GM06990 (cell line): ENCODE measurements at regions not wholly inside any gene's neighbourhood (a gene's known extent, or its start where the extent isn't known, plus 50 kb on each side); places are given as distances from the start of the nearest gene placed in this dataset.

Experiments used
- DNase-seq: peaks from one replicate; pipeline ENCODE4 v3.0.0-alpha.2; 2011; ENCODE audit not compliant: insufficient read length; ENCODE audit errors: extremely low read depth
- H3K27me3 ChIP-seq: replicated peaks from 2 replicates; pipeline ENCODE4 v1.6.0; 2011; ENCODE audit warnings: low read length; ENCODE audit not compliant: control insufficient read depth, insufficient read depth
- H3K36me3 ChIP-seq: 2 replicates; pipeline ENCODE4 v1.5.1; 2011; ENCODE audit warnings: low read length; ENCODE audit not compliant: control insufficient read depth, insufficient read depth
- H3K4me3 ChIP-seq: replicated peaks from 2 replicates; pipeline ENCODE4 v1.5.1; 2011; ENCODE audit warnings: low read depth, mild to moderate bottlenecking, control low read depth, low read length
- TF ChIP-seq, protein P1 (sequence below): IDR thresholded peaks from 2 replicates; pipeline ENCODE4 v1.5.1; 2011; ENCODE audit warnings: low read length, control low read depth, mild to moderate bottlenecking, inconsistent platforms; ENCODE audit not compliant: insufficient read depth, poor library complexity, severe bottlenecking

GRCh38 chr2:2754940-2755339, 423.9 kb upstream of the MYT1L start:
- TF ChIP-seq, protein P1, sequence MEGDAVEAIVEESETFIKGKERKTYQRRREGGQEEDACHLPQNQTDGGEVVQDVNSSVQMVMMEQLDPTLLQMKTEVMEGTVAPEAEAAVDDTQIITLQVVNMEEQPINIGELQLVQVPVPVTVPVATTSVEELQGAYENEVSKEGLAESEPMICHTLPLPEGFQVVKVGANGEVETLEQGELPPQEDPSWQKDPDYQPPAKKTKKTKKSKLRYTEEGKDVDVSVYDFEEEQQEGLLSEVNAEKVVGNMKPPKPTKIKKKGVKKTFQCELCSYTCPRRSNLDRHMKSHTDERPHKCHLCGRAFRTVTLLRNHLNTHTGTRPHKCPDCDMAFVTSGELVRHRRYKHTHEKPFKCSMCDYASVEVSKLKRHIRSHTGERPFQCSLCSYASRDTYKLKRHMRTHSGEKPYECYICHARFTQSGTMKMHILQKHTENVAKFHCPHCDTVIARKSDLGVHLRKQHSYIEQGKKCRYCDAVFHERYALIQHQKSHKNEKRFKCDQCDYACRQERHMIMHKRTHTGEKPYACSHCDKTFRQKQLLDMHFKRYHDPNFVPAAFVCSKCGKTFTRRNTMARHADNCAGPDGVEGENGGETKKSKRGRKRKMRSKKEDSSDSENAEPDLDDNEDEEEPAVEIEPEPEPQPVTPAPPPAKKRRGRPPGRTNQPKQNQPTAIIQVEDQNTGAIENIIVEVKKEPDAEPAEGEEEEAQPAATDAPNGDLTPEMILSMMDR = no peak
- H3K36me3 ChIP-seq = no peaks in the 10 kb centered on the region
- no peak overlapping the region for H3K4me3 ChIP-seq
- DNase-seq = no peak
- H3K27me3 ChIP-seq = no peaks in the 10 kb centered on the region

GRCh38 chr2:2751715-2752315, 420.7 kb upstream of the MYT1L start:
- Histone ChIP-seq H3K4me3 (no peak overlapping the region), H3K36me3 (no peaks in the 10 kb centered on the region), H3K27me3 (no peaks in the 10 kb centered on the region)
- TF ChIP-seq, protein P1 = no peak
- no peak for DNase-seq

GRCh38 chr2:2750867-2751714, 420.0 kb upstream of the MYT1L start:
- TF ChIP-seq, protein P1 = no peak
- Histone ChIP-seq H3K4me3 (no peak overlapping the region), H3K27me3 (no peaks in the 10 kb centered on the region), H3K36me3 (no peaks in the 10 kb centered on the region)
- no peak for DNase-seq

GRCh38 chr2:2749206-2749598, 418.1 kb upstream of the MYT1L start:
- no peaks in the 10 kb centered on the region; the same call in 1 of the 2 replicates for H3K27me3 ChIP-seq
- no peaks in the 10 kb centered on the region for H3K36me3 ChIP-seq
- TF ChIP-seq, protein P1 = no peak
- H3K4me3 ChIP-seq = no peak overlapping the region
- no peak for DNase-seq

- Histone ChIP-seq H3K4me3 (no peak overlapping the region), H3K27me3 (no peaks in the 10 kb centered on the region; the same call in 1 of the 2 replicates), H3K36me3 (no peaks in the 10 kb centered on the region)
- DNase-seq = no peak
- TF ChIP-seq, protein P1 = no peak
Observed at GRCh38 chr2:2748399-2749205, 417.5 kb upstream of the MYT1L start.
